D721Med (cell line): ENCODE measurements at regions not wholly inside any gene's neighbourhood (a gene's known extent, or its start where the extent isn't known, plus 50 kb on each side); places are given as distances from the start of the nearest gene placed in this dataset.

Experiments used
- DNase-seq: peaks from one replicate; pipeline ENCODE4 v3.0.0; 2011; ENCODE audit warnings: low spot score; ENCODE audit not compliant: insufficient read length
- FAIRE-seq: peaks from 2 replicates; lab custom pipeline; 2011; peaks lifted over from hg19 to GRCh38; lab: Jason Lieb, UNC
- CTCF ChIP-seq: IDR thresholded peaks from 2 replicates; pipeline ENCODE4 v1.5.1; 2012; ENCODE audit warnings: mild to moderate bottlenecking, control low read depth; ENCODE audit not compliant: insufficient read depth; ENCODE audit errors: missing control alignments

- DNase-seq (no peak), FAIRE-seq (no peak)
- TF ChIP-seq CTCF: no peak
Observed at GRCh38 chr2:168338803-168339437, 91.5 kb upstream of the STK39 start.

- no peak for DNase-seq
- TF ChIP-seq CTCF: no peak
Observed at GRCh38 chr2:168340931-168341330, 93.5 kb upstream of the STK39 start.

GRCh38 chr2:168343586-168343985 lies 96.2 kb upstream of the STK39 start:
- no peak for DNase-seq

More at GRCh38 chr2:168340931-168341330, 93.5 kb upstream of the STK39 start:
- no peak for FAIRE-seq

GRCh38 chr2:168344706-168345105 lies 97.3 kb upstream of the STK39 start:
- DNase-seq (no peak), FAIRE-seq (no peak)
- no peak for TF ChIP-seq CTCF

More at GRCh38 chr2:168343586-168343985, 96.2 kb upstream of the STK39 start:
- no peak for FAIRE-seq
- TF ChIP-seq CTCF: no peak

- no peak for DNase-seq
- no peak for FAIRE-seq
- TF ChIP-seq CTCF: no peak
Observed at GRCh38 chr2:168345601-168346000, 98.2 kb upstream of the STK39 start.

- TF ChIP-seq CTCF: peak; percentile 95
- DNase-seq: no peak
- FAIRE-seq: no peak
Observed at GRCh38 chr2:168346725-168347477, 99.5 kb upstream of the STK39 start.

GRCh38 chr2:168348076-168348475 lies 100.7 kb upstream of the STK39 start:
- no peak for DNase-seq
- FAIRE-seq: no peak
- TF ChIP-seq CTCF: no peak
